Femur (tissue), 1 donor: ENCODE measurements at regions not wholly inside any gene's neighbourhood (a gene's known extent, or its start where the extent isn't known, plus 50 kb on each side); places are given as distances from the start of the nearest gene placed in this dataset.
A peak's percentile ranks its signal among the peaks of the same experiment; 100 is the strongest.
"Not testable (repeated sequence)": the region's sequence is repeated elsewhere in the genome, so short reads cannot be mapped to it uniquely, and the experiment has no call there.

ENCODE experiments used
- DNase-seq: peaks from one replicate; pipeline ENCODE4 v3.0.0-alpha.2; 2017

- no peak for DNase-seq
Observed at GRCh38 chr21:22292144-22292543, 1293.9 kb downstream of the NCAM2 start.

- DNase-seq, result no peak
Observed at GRCh38 chr21:22297575-22297974, 1299.4 kb downstream of the NCAM2 start.

GRCh38 chr21:22311741-22312462 lies 1313.7 kb downstream of the NCAM2 start:
- no peak for DNase-seq

GRCh38 chr21:22314963-22315362 lies 1316.8 kb downstream of the NCAM2 start:
- DNase-seq, result no peak

- no peak for DNase-seq
Observed at GRCh38 chr21:22319435-22319834, 1321.2 kb downstream of the NCAM2 start.

- peak; percentile 39 for DNase-seq
Observed at GRCh38 chr21:22342889-22343288, 1344.7 kb downstream of the NCAM2 start.

GRCh38 chr21:22343303-22343702 lies 1345.1 kb downstream of the NCAM2 start:
- no peak for DNase-seq

- no peak for DNase-seq
Observed at GRCh38 chr21:22343721-22344120, 1345.5 kb downstream of the NCAM2 start.

- no peak for DNase-seq
Observed at GRCh38 chr21:22345624-22346023, 1347.4 kb downstream of the NCAM2 start.

GRCh38 chr21:22346576-22346975 lies 1348.4 kb downstream of the NCAM2 start:
- no peak for DNase-seq

- no peak for DNase-seq
Observed at GRCh38 chr21:22351076-22351475, 1352.9 kb downstream of the NCAM2 start.

GRCh38 chr21:22352088-22352487 lies 1353.9 kb downstream of the NCAM2 start:
- no peak for DNase-seq

GRCh38 chr21:22355949-22356348 lies 1357.7 kb downstream of the NCAM2 start:
- no peak for DNase-seq

- DNase-seq, result no peak
Observed at GRCh38 chr21:22356663-22357062, 1358.5 kb downstream of the NCAM2 start.

- DNase-seq, result not testable (repeated sequence)
Observed at GRCh38 chr21:22359599-22359998, 1361.4 kb downstream of the NCAM2 start.

GRCh38 chr21:22363504-22363903 lies 1365.3 kb downstream of the NCAM2 start:
- no peak for DNase-seq

GRCh38 chr21:22364163-22364562 lies 1366.0 kb downstream of the NCAM2 start:
- no peak for DNase-seq

GRCh38 chr21:22374218-22374969 lies 1376.2 kb downstream of the NCAM2 start:
- no peak for DNase-seq

- DNase-seq, result not testable (repeated sequence)
Observed at GRCh38 chr21:22377795-22378194, 1379.6 kb downstream of the NCAM2 start.

GRCh38 chr21:22393324-22393723 lies 1395.1 kb downstream of the NCAM2 start:
- DNase-seq, result no peak

- no peak for DNase-seq
Observed at GRCh38 chr21:22395965-22396364, 1397.8 kb downstream of the NCAM2 start.

- no peak for DNase-seq
Observed at GRCh38 chr21:22399681-22400514, 1401.7 kb downstream of the NCAM2 start.

- no peak for DNase-seq
Observed at GRCh38 chr21:22409571-22409970, 1411.4 kb downstream of the NCAM2 start.
